HG02642 (cell line): ENCODE measurements at regions not wholly inside any gene's neighbourhood (a gene's known extent, or its start where the extent isn't known, plus 50 kb on each side); places are given as distances from the start of the nearest gene placed in this dataset.

ENCODE experiments used
- ATAC-seq: cut with Tn5 transposase; IDR thresholded peaks from one replicate; pipeline ENCODE4 v1.9.1; 2021; ENCODE audit warnings: mild to moderate bottlenecking; ENCODE audit not compliant: unreplicated experiment, poor library complexity

GRCh38 chr2:149986861-149987260 is 399.3 kb upstream of the MMADHC start:
- ATAC-seq: no peak

DNA sequence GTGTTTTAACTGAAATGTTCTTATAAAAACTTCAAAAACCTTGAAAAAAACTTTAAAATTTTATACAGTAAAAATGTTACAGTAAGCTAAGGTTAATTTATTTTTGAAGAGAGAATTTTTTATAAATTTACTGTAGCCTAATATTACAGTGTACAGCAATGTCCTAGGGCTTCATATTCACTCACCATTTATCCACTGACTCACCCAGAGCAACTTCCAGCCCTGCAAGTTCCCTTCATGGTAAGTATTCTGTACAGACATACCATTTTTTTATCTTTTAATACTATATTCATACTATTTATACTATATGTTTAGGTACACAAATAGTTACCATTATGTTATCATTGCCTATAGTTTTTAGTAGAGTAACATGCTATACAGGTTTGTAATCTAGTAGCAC is 396.7 kb upstream of the MMADHC start:
- ATAC-seq: no peak

DNA sequence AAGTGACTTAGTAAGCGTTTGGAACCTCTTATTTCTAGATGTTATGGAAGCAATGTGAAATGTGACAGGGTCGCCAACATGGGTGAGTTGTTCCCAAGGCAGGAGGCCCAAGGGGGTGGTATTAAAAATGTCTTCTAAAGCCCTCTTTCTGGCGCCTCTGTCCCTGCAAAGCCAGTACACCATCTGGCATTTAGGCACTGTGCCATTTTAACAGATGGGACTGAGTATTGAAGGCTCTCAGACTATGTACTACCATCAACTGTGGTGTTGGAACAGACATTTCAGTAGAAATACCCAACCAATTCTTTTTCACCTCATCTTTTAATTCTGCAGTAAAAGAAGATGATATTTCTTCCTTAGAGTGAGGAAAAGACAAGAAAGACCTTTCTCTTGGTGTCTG is 384.5 kb upstream of the MMADHC start:
- no peak for ATAC-seq

- no peak for ATAC-seq
These were observed 367.5 kb upstream of the MMADHC start for GRCh38 chr2:149954981-149955600.

GRCh38 chr2:149953627-149954026 is 366.1 kb upstream of the MMADHC start:
- ATAC-seq: no peak

- no peak for ATAC-seq
These were observed 343.9 kb upstream of the MMADHC start for GRCh38 chr2:149931486-149931885.

DNA sequence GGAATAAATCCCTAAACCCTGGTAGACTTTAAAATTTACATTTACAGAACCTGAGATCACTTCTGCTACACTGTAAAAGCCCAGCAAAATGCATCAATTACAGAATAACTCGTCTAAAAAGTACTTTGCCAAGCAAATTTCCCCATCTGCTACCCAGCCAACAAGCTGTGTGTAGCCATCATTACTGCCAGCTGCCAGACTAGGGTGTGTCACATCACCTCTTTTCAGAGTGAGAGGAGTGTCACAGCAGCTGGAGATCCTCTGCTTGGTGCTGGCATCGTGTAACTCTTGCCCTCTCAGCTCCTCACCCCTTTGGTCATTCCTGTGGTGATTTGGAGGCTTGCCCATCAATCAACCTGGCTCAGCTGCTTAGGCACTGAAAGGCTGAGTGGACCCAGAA is 340.4 kb upstream of the MMADHC start:
- no peak for ATAC-seq

DNA sequence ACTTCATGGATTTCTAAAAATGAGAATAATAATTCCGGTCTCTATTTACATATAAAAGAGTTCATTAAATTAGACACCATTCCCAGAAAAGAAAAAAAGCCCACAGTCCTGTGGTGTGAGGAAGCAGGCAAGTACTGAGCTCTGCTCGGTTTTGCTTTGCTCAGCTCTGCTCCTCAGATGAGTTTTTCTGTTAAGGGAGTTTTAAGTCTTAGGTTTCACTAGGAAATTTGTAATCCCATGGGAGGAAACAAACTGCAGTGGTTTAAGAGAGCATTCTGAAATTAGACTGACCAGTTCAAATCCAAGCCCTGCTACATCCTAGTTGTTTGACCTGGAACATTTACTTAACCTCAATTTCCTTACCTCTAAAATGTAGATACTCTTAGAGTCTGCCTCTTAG is 338.6 kb upstream of the MMADHC start:
- ATAC-seq: no peak

DNA sequence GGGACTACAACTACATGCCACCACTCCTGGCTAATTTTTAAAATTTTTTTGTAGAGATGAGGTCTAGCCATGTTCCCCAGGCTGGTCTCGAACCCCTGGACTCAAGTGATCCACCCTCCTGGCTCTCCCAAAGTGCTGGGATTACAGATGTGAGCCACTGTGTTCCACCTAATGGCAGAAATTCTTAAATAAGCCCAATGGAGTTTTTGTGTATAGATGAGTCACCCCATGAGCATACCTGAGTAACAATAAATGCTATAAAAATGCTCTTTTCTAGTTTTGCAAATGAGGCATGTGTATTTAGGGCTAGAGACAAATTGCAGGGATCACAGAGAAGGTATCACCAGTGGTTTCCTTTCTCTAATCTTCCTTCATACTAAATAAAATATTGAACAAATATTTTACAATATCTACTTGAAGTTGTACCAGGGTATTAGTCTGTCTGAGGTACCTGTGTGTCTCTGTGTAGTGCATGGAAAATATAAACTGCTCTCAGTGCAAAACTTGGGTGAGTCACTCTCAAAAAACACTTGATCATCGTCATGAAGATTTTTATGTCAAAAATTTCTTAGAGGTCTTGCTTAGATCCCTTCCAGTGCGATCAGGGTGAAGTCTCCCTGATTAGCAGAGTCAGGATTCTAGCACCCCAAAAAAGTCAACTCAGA is 337.1 kb upstream of the MMADHC start:
- ATAC-seq: no peak

GRCh38 chr2:149924028-149924427 is 336.5 kb upstream of the MMADHC start:
- no peak for ATAC-seq

DNA sequence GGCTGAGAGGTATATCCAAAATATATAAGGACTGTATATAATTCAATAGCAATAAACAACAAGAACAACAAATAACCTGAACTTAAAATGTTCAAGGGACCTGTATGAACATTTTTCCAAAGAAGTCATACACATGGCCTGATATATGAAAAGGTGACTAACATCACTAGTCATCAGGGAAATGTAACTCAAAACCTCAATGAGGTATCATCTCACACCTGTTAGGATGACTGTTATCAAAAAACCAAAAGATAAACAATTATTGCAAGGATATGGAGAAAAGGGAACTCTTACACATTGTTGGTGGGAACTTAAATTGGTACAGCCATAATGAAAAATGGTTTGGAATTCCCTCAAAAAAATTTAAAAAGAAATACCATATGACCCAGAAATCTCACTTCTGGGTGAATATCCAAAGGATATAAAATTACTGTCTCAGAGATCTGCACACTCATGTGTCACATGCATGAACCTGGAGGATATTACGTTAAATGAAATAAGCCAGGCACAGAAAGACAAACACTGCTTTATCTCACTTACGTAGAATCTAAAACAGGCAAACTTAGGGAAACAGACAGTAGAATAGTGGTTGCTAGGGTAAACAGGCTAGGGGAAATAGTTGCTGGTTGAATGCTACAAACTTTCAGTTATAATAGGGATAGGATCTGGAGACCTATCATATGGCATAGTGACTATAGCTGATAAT is 334.5 kb upstream of the MMADHC start:
- no peak for ATAC-seq

DNA sequence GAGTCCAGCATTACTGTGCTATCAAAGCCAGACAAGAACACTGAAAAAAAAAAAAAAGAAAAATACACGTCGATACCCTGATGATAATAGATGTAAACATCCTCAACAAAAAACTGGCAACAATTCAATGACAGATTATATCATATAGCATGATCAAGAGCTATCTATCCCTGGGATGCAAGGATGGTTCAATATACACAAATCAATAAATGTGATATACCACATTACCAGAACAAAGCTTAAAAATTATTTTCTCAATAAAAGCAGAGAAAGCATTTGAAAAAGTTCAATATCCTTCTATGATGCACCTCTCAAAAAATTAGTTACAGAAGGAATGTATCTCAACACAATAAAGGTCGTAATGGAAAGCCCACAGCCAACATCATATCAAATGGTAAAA is 332.8 kb upstream of the MMADHC start:
- ATAC-seq: no peak

GRCh38 chr2:149915151-149915550 is 327.6 kb upstream of the MMADHC start:
- no peak for ATAC-seq

DNA sequence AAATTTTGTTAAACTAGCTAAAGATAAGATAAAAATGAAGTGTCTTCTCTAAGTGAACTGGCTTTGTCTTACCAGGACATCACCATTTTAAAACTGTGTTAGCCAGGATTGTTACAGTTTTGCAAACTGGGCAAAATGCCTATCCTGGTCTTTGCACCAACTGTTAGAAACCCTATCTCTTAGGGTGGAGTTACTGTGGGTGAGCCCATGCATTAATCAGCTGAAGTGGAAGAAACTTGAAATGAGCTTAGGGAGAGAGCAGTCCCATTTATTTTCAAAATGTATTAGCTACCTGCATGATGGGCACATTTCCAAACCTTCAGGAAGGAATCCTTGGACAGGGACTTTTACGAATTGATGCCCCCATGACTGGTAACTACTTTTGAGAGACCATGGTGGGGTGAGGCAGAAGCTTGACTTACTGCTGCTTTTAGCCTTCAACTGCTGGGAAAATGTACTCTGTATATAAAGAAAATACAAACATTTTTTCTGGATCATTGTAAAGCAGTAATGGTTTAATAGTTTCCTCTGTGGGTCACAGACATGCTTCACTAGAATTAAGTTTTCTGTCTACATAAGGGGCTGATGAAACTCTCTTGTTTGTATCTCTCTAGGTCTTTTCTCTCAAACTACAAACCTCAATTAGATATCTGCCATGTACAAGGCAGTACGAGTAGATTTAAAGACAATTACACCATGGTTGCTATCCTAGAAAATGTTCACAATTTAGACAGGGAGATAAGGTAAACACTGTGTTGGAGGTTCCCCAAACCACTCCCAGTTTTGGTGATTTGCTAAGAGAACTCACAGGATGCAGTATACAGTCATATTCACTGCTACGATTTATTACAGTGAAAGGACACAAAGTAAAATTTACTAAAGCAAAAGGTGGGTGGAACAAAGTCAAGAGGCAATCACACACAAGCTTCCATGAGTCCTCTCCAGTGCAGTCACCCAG is 321.4 kb upstream of the MMADHC start:
- ATAC-seq: no peak

GRCh38 chr2:149906886-149907285 is 319.3 kb upstream of the MMADHC start:
- no peak for ATAC-seq

GRCh38 chr2:149904352-149905175 is 317.0 kb upstream of the MMADHC start:
- no peak for ATAC-seq

GRCh38 chr2:149903626-149904025 is 316.1 kb upstream of the MMADHC start:
- no peak for ATAC-seq

DNA sequence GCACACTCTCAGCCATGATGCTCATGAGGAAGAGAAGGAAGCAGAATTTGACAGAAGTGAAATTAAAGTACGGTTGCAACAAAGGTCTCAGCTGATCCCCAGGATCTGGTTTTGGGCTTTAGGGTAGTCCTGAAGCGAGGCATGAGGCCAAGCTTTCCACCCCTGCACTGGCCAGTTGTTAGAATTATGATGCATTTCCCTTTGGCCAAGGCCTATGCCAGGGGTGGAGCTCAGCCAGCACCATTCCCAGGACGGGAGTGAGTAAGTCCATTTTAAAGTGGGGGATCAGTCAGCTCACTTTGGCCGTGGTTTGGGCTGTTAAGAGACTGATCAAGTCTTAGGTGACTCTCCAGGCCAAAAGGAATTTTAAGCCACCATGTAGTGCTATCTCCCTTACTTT is 314.5 kb upstream of the MMADHC start:
- no peak for ATAC-seq

GRCh38 chr2:149901231-149901859 is 313.8 kb upstream of the MMADHC start:
- no peak for ATAC-seq
